ENCODE measurements at regions not wholly inside any gene's neighbourhood (a gene's known extent, or its start where the extent isn't known, plus 50 kb on each side); places are given as distances from the start of the nearest gene placed in this dataset.

DNA sequence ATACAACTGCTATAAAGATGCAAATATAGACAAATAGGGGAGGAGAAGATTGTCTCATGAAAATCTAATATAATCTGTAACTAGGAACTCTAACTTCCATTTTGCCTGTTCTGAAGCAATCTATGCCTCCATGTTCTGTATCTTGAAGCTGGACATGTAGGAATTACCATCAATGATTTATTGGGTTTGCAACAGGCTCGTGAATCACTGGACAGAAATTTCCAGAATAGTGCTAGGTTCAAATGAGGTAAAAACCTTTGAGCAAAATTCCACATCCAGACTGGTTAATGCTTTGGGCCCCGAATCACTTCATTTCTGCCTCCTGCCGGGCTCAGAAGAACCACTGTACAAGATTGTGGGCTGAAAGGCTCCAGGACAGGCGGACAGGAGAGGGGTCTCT, 110.7 kb upstream of the CTTNBP2NL start:
- WGBS, 2 experiments (ENCODE audit: insufficient coverage in 2 of 2): 68 to 79% methylated on average over 3 of the region's 4 CpGs
- no peaks in the 10 kb centered on the region for H3K9me3 ChIP-seq (ENCODE audit: control insufficient read depth, low read length)

DNA sequence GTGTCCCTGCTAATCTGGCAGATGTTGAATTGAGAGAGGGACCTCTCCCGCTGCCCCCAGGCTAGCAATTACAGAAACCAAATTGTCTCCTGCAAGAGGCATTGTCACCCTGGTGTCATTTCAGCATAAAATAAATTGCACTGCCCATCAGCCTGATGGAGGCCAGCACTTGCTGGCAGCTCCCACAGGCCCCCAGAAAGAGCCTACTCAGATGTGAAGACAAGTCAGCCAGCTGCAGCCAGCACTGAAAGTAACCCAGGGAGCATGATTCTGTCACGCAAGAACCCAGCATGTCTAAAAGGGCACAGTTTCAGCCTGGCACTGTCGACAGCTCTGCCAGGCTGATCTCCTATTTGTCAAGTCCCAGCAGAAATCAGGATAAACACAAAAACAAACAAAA, 110.3 kb upstream of the CTTNBP2NL start:
- Histone ChIP-seq H3K9me3 (ENCODE audit: control insufficient read depth, low read length) (no peaks in the 10 kb centered on the region), H3K4me1 (ENCODE audit: control insufficient read depth, insufficient read depth, low read length, poor library complexity, severe bottlenecking) (no peaks in the 10 kb centered on the region), H3K27ac (ENCODE audit: low read depth, low read length, severe bottlenecking) (no peak overlapping the region), H3K36me3 (ENCODE audit: control insufficient read depth, insufficient read depth, low read length) (no peaks in the 10 kb centered on the region), H3K4me3 (ENCODE audit: extremely low read depth, insufficient read depth, low read length, poor library complexity, severe bottlenecking) (no peak overlapping the region)
- 86 to 100% methylated on average over 1 to 2 of the region's 3 CpGs for WGBS, 2 experiments (ENCODE audit: insufficient coverage in 2 of 2)

More for the DNA sequence above, 110.7 kb upstream of the CTTNBP2NL start:
- Histone ChIP-seq H3K4me3 (ENCODE audit: extremely low read depth, insufficient read depth, low read length, poor library complexity, severe bottlenecking) (no peak overlapping the region), H3K4me1 (ENCODE audit: control insufficient read depth, insufficient read depth, low read length, poor library complexity, severe bottlenecking) (no peaks in the 10 kb centered on the region), H3K27ac (ENCODE audit: low read depth, low read length, severe bottlenecking) (no peak overlapping the region), H3K36me3 (ENCODE audit: control insufficient read depth, insufficient read depth, low read length) (no peaks in the 10 kb centered on the region)

GRCh38 chr1:112296908-112297307, 99.1 kb upstream of the CTTNBP2NL start:
- Histone ChIP-seq H3K4me3 (ENCODE audit: extremely low read depth, insufficient read depth, low read length, poor library complexity, severe bottlenecking) (no peak overlapping the region), H3K36me3 (ENCODE audit: control insufficient read depth, insufficient read depth, low read length) (no peaks in the 10 kb centered on the region), H3K27ac (ENCODE audit: low read depth, low read length, severe bottlenecking) (no peak overlapping the region), H3K9me3 (ENCODE audit: control insufficient read depth, low read length) (peaks cover 4% of the 10 kb centered on the region), H3K4me1 (ENCODE audit: control insufficient read depth, insufficient read depth, low read length, poor library complexity, severe bottlenecking) (no peaks in the 10 kb centered on the region)
- WGBS, 2 experiments (ENCODE audit: insufficient coverage in 2 of 2): 60 to 92% methylated on average over 3 to 5 of the region's 5 CpGs

GRCh38 chr1:112297536-112297935, 98.5 kb upstream of the CTTNBP2NL start:
- H3K4me1 ChIP-seq (ENCODE audit: control insufficient read depth, insufficient read depth, low read length, poor library complexity, severe bottlenecking): no peaks in the 10 kb centered on the region
- H3K27ac ChIP-seq (ENCODE audit: low read depth, low read length, severe bottlenecking): no peak overlapping the region
- no peaks in the 10 kb centered on the region for H3K36me3 ChIP-seq (ENCODE audit: control insufficient read depth, insufficient read depth, low read length)
- H3K4me3 ChIP-seq (ENCODE audit: extremely low read depth, insufficient read depth, low read length, poor library complexity, severe bottlenecking): no peak overlapping the region
- H3K9me3 ChIP-seq (ENCODE audit: control insufficient read depth, low read length): peaks cover 4% of the 10 kb centered on the region
- 70 to 80% methylated on average over 1 to 3 of the region's 3 CpGs for WGBS, 2 experiments (ENCODE audit: insufficient coverage in 2 of 2)

GRCh38 chr1:112298558-112298957, 97.5 kb upstream of the CTTNBP2NL start:
- H3K4me1 ChIP-seq (ENCODE audit: control insufficient read depth, insufficient read depth, low read length, poor library complexity, severe bottlenecking): no peaks in the 10 kb centered on the region
- H3K9me3 ChIP-seq (ENCODE audit: control insufficient read depth, low read length): peaks cover 4% of the 10 kb centered on the region
- no peaks in the 10 kb centered on the region for H3K36me3 ChIP-seq (ENCODE audit: control insufficient read depth, insufficient read depth, low read length)
- no peak overlapping the region for H3K4me3 ChIP-seq (ENCODE audit: extremely low read depth, insufficient read depth, low read length, poor library complexity, severe bottlenecking)
- H3K27ac ChIP-seq (ENCODE audit: low read depth, low read length, severe bottlenecking): no peak overlapping the region
- WGBS, 2 experiments (ENCODE audit: insufficient coverage in 2 of 2): 41 to 43% methylated on average over 1 of the region's 1 CpG

DNA sequence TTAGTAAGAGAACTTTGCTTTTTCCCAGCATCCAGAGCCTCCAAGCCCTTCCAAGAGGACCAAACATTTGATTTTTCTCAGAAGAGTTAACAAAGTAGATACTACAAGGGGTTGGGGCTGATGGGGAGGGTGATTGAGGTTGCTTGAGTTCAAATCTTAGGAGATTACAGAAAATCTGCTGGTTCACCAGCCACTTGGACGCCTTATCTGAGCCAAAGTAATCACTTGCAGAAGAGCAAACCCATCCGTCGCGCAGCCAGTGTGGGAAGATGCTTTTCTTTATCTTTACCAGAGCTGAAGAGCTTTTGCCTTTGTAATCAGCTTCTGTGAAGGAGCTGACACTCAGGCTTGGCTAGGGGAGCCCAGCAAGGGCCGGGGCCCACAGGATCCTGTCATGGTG, 91.9 kb upstream of the CTTNBP2NL start:
- Histone ChIP-seq H3K36me3 (ENCODE audit: control insufficient read depth, insufficient read depth, low read length) (no peaks in the 10 kb centered on the region), H3K27ac (ENCODE audit: low read depth, low read length, severe bottlenecking) (no peak overlapping the region), H3K9me3 (ENCODE audit: control insufficient read depth, low read length) (no peaks in the 10 kb centered on the region), H3K4me1 (ENCODE audit: control insufficient read depth, insufficient read depth, low read length, poor library complexity, severe bottlenecking) (no peaks in the 10 kb centered on the region), H3K4me3 (ENCODE audit: extremely low read depth, insufficient read depth, low read length, poor library complexity, severe bottlenecking) (no peak overlapping the region)
- 78 to 100% methylated on average over 1 to 5 of the region's 5 CpGs for WGBS, 2 experiments (ENCODE audit: insufficient coverage in 2 of 2)

DNA sequence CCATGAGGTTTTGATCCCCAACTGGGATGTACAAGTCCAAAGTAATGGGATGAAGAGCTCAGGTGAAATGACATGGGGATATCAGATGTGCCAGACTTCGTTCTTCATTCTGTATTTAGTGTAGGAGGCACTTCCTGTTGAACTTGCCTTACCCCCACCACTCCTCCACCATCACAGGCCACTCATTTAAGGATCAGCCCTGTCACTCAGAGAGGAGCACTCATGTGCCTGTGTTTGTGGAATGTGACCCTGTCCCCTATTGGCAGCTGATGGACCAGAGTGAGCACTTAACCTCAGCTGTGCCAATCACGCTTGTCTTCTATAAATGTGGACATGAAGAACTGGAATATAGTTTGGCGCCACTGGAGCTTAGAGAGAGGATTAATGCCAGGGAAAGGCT, 91.4 kb upstream of the CTTNBP2NL start:
- no CpG with 5 or more reads among the region's 3 CpGs for WGBS, 2 experiments (ENCODE audit: insufficient coverage in 2 of 2)
- H3K9me3 ChIP-seq (ENCODE audit: control insufficient read depth, low read length): no peaks in the 10 kb centered on the region
- no peak overlapping the region for H3K4me3 ChIP-seq (ENCODE audit: extremely low read depth, insufficient read depth, low read length, poor library complexity, severe bottlenecking)
- no peak overlapping the region for H3K27ac ChIP-seq (ENCODE audit: low read depth, low read length, severe bottlenecking)
- no peaks in the 10 kb centered on the region for H3K4me1 ChIP-seq (ENCODE audit: control insufficient read depth, insufficient read depth, low read length, poor library complexity, severe bottlenecking)
- no peaks in the 10 kb centered on the region for H3K36me3 ChIP-seq (ENCODE audit: control insufficient read depth, insufficient read depth, low read length)

- Histone ChIP-seq H3K4me3 (ENCODE audit: extremely low read depth, insufficient read depth, low read length, poor library complexity, severe bottlenecking) (no peak overlapping the region), H3K4me1 (ENCODE audit: control insufficient read depth, insufficient read depth, low read length, poor library complexity, severe bottlenecking) (no peaks in the 10 kb centered on the region), H3K27ac (ENCODE audit: low read depth, low read length, severe bottlenecking) (no peak overlapping the region), H3K36me3 (ENCODE audit: control insufficient read depth, insufficient read depth, low read length) (no peaks in the 10 kb centered on the region), H3K9me3 (ENCODE audit: control insufficient read depth, low read length) (no peaks in the 10 kb centered on the region)
- 71 to 82% methylated on average over 3 of the region's 3 CpGs for WGBS, 2 experiments (ENCODE audit: insufficient coverage in 2 of 2)
Observed at GRCh38 chr1:112307930-112308591, 88.0 kb upstream of the CTTNBP2NL start.

GRCh38 chr1:112308716-112309115, 87.3 kb upstream of the CTTNBP2NL start:
- Histone ChIP-seq H3K36me3 (ENCODE audit: control insufficient read depth, insufficient read depth, low read length) (no peaks in the 10 kb centered on the region), H3K4me3 (ENCODE audit: extremely low read depth, insufficient read depth, low read length, poor library complexity, severe bottlenecking) (no peak overlapping the region), H3K27ac (ENCODE audit: low read depth, low read length, severe bottlenecking) (no peak overlapping the region), H3K4me1 (ENCODE audit: control insufficient read depth, insufficient read depth, low read length, poor library complexity, severe bottlenecking) (no peaks in the 10 kb centered on the region), H3K9me3 (ENCODE audit: control insufficient read depth, low read length) (no peaks in the 10 kb centered on the region)
- WGBS, 2 experiments (ENCODE audit: insufficient coverage in 2 of 2): 75 to 96% methylated on average over 2 of the region's 5 CpGs

GRCh38 chr1:112309499-112309898, 86.5 kb upstream of the CTTNBP2NL start:
- no peaks in the 10 kb centered on the region for H3K4me1 ChIP-seq (ENCODE audit: control insufficient read depth, insufficient read depth, low read length, poor library complexity, severe bottlenecking)
- 90 to 96% methylated on average over 4 to 5 of the region's 5 CpGs for WGBS, 2 experiments (ENCODE audit: insufficient coverage in 2 of 2)
- no peak overlapping the region for H3K27ac ChIP-seq (ENCODE audit: low read depth, low read length, severe bottlenecking)
- no peak overlapping the region for H3K4me3 ChIP-seq (ENCODE audit: extremely low read depth, insufficient read depth, low read length, poor library complexity, severe bottlenecking)
- H3K36me3 ChIP-seq (ENCODE audit: control insufficient read depth, insufficient read depth, low read length): no peaks in the 10 kb centered on the region
- H3K9me3 ChIP-seq (ENCODE audit: control insufficient read depth, low read length): no peaks in the 10 kb centered on the region

DNA sequence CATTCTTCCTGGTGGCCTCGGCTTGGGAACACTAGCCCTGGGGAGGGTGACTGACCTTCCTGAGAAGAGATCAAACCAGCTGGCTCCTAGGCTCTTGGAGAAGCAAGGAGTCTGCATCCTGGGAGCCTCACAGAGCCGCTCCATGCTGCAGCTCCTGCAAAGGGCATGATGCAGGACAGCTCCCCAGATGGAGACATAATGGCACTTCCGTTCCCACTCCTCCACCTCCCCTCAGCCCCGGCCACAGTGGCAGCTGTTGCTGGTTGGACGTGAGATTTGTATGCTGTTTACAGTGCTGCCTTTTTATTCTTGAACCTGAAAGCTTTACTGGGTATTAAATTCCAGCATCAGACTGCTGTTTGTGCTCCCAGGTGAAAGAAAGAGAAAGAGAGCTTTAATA, 83.7 kb upstream of the CTTNBP2NL start:
- no peak overlapping the region for H3K27ac ChIP-seq (ENCODE audit: low read depth, low read length, severe bottlenecking)
- no peaks in the 10 kb centered on the region for H3K36me3 ChIP-seq (ENCODE audit: control insufficient read depth, insufficient read depth, low read length)
- 80 to 87% methylated on average over 3 of the region's 5 CpGs for WGBS, 2 experiments (ENCODE audit: insufficient coverage in 2 of 2)
- no peaks in the 10 kb centered on the region for H3K4me1 ChIP-seq (ENCODE audit: control insufficient read depth, insufficient read depth, low read length, poor library complexity, severe bottlenecking)
- no peaks in the 10 kb centered on the region for H3K9me3 ChIP-seq (ENCODE audit: control insufficient read depth, low read length)
- no peak overlapping the region for H3K4me3 ChIP-seq (ENCODE audit: extremely low read depth, insufficient read depth, low read length, poor library complexity, severe bottlenecking)
